ENCODE measurements at regions not wholly inside any gene's neighbourhood (a gene's known extent, or its start where the extent isn't known, plus 50 kb on each side); places are given as distances from the start of the nearest gene placed in this dataset.
A peak's percentile ranks its signal among the peaks of the same experiment; 100 is the strongest.

- no peak for DNase-seq
Observed at GRCh38 chr22:25351631-25352293, 132.3 kb downstream of the CRYBB2 start.

DNA sequence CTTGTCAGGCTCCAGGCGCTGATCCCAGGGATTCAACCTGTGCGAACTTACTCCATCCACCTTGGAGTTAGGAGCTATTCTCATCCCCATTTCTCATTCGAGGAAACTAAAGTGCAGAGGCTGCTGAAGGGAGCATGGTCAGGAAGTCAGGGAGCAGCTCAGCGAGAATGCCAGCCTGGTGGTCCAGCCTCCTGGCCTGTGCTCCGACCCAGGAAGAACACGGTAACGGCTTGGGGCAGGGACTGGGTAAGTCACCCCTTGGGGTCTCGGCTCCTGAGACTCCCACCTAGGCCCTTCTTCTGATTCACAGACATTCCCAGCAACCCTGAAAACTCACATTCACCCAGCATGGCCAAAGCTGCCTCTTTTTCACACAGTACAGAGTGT, 132.8 kb downstream of the CRYBB2 start:
- no peak for DNase-seq

GRCh38 chr22:25353516-25354445, 134.3 kb downstream of the CRYBB2 start:
- DNase-seq, result no peak

DNA sequence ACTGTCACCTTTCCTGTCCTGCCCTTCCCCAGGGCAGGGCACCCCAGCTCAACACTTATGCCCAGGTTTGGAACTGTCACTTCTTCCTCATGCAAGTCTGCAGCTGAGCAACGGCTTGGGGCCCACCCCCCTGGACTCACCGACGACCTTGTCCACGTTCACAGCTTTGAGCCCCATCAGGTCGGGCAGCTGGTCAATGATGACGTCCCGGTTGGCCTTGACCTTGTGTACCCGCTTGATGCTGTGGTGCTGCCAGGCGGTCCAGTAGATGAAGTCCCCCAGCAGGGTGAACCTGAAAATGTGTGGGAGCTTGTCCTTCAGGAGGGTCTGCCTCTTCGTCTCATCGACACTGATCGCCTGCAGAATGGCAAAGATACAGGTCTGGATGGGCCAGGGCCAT, 135.0 kb downstream of the CRYBB2 start:
- no peak for DNase-seq

GRCh38 chr22:25357132-25357455, 137.7 kb downstream of the CRYBB2 start:
- DNase-seq, result no peak

- DNase-seq, result no peak
Observed at GRCh38 chr22:25357606-25358420, 138.4 kb downstream of the CRYBB2 start.

DNA sequence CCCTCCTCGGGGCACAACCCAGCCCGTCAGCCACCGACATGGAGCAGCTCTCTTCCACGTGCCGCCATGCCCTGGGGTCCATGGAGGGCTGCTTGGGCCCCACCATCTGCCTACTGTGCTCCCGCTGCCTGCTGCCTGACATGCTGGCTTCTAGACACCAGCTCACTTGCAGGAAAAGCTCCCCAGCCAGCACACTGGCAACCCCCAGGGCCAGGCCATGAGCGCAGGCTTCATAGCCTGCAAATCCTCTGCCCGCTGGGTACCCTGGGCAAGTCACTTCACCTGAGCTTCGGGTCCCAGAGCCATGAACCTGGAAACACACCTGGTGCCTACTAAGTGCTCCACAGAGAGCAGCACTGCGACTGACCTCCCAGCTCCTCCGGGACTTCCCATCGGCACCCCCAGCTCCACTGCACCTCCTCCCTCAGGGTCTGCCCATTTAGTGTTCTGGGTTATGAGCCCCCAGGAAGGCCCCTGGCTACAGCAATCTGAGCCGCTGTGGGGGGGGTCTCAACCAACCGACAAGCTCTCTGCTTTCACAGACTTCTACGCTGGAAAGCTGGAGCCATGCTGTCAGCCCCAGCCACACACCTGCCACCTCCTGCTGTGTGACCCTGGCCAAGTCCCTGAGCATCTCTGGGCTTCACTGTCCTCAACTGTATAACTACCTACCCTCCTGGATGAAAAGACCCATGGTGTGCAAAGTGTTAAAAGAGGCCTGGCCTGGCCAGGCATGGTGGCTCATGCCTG, 139.2 kb downstream of the CRYBB2 start:
- no peak for DNase-seq

- no peak for DNase-seq
Observed at GRCh38 chr22:25359601-25360261, 140.3 kb downstream of the CRYBB2 start.

GRCh38 chr22:25360411-25360810, 141.0 kb downstream of the CRYBB2 start:
- no peak for DNase-seq

DNA sequence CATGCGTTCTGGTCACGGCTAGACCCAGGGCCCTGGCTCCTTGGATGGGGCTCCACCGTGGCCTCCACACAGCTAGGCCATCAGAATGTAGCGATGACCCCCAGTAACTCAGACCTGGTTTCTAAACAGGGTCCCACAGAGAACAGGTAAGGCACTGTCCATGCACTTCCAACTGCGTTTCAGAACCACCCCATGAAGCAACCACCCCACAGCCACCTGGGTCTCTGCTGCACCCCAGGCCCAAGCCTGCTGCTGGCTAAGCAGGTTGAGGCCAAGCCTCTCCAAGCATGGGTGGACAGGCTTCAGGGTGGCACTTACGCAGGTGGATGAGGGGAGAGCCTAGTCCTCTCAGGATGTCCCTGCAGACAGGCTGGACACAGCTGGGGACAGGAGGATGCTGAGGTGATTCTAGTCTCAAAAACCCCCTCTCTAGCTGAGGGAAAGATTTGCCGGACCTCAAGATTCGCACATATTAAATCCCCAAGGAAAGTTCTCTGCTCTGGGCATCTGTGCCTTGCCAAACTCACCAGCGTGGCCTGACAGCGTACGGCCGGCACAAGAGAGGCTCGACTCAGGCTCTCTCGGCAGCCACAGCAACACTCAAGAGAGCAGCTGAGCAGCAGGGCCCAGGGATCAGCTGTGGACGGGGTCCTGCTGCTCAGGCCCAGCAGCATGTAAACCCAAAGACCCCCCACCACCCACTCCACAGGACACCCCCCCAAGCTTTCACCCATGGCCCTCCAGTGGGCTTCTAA, 141.6 kb downstream of the CRYBB2 start:
- no peak for DNase-seq

- DNase-seq, result no peak
Observed at GRCh38 chr22:25361899-25362214, 142.4 kb downstream of the CRYBB2 start.

DNA sequence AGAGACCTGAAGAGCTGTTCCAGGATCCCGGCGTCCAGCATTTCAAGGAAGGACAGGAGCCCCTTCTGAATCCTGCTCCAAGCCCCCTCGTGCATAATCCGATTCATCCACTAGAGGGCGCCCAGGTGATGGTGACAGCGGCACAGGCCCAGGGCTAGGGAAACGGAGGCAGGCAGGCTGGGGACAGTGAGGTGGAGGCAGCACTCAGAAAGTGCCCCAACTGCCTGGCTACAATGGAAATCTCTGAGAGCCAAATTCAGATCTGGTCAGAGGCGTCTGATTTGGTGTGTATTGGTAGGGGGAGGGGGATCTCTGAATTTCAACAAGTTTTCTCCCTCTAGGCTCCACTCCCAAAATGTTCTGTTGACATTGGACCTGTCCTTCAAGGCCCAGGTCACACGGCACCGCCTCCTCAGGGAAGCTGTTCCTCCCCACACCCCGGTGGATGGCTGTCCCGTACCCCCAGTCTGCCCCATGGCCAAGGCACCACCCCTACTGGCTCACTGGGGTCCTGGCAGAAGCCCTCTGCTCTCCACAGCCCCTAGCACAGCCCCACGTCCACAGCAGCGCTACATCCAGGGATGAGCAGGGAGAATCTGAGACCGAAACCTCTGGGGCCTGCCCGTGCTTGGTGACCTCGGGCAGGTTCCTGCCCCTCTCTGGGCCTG, 142.9 kb downstream of the CRYBB2 start:
- DNase-seq, result peak; percentile 50

DNA sequence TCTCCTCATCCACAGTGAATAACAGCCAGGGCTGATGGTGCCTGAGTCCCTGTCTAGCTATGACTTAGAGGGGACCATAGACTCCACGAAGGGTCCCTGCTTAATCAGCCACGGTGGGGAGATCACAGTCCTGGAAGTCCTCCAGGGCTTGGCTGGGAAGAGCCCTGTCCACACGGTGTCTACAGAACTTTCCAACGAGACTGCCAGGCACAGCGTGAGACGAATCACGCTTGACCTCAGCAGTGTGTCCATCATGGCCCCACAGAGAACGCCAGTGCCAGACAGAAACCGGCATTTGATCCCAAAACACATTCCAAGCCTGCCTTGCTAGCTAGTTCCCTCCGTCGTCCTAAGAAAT, 143.4 kb downstream of the CRYBB2 start:
- no peak for DNase-seq

- DNase-seq, result no peak
Observed at GRCh38 chr22:25363474-25363873, 144.0 kb downstream of the CRYBB2 start.

GRCh38 chr22:25364281-25364680, 144.8 kb downstream of the CRYBB2 start:
- DNase-seq, result no peak

GRCh38 chr22:25364736-25365241, 145.3 kb downstream of the CRYBB2 start:
- no peak for DNase-seq

DNA sequence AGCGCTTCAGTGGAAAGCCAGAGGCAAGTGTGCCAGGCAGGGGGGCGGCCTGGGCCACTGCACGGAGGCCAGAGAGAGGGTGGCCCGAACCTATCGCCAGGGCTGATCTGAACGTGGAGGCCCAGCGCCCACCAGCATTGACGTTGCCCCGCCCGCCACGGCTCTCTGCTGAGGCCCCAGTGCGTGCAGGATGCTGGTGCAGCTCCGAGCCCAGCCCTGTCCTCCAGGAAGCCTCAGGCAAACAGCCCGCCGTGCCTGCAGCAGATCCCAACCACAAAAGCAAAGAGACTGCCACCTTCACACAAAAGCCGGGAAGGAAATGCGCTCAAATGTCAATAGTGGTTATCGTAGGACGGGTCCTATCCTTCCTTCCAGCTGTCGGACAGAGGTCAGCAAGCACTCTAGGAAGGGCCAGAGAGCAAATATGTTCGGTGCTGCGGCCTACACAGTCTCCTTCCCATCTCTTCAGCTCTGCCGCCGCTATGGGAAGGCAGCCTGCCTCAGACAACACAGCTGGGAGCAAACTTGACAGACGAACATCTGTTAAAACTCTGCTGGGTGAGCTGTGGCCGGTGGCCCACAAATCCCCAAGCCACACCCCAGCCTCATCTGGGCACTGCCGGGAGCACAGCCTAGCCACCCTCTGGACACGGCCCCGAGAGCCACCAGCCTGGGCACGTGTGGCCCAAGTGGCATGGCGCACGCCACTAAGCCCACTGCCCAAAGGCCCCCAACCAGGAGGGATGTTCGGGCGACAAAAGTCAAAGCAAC, 146.2 kb downstream of the CRYBB2 start:
- DNase-seq, result no peak

GRCh38 chr22:25366408-25366807, 147.0 kb downstream of the CRYBB2 start:
- no peak for DNase-seq

GRCh38 chr22:25366876-25367466, 147.5 kb downstream of the CRYBB2 start:
- DNase-seq, result no peak

- DNase-seq, result no peak
Observed at GRCh38 chr22:25367756-25368155, 148.3 kb downstream of the CRYBB2 start.
